ENCODE measurements at regions not wholly inside any gene's neighbourhood (a gene's known extent, or its start where the extent isn't known, plus 50 kb on each side); places are given as distances from the start of the nearest gene placed in this dataset.

GRCh38 chr6:128666405-128666804, 146.0 kb upstream of the PTPRK start:
- DNase-seq, result no peak

GRCh38 chr6:128663238-128663637, 142.8 kb upstream of the PTPRK start:
- no peak for DNase-seq

DNA sequence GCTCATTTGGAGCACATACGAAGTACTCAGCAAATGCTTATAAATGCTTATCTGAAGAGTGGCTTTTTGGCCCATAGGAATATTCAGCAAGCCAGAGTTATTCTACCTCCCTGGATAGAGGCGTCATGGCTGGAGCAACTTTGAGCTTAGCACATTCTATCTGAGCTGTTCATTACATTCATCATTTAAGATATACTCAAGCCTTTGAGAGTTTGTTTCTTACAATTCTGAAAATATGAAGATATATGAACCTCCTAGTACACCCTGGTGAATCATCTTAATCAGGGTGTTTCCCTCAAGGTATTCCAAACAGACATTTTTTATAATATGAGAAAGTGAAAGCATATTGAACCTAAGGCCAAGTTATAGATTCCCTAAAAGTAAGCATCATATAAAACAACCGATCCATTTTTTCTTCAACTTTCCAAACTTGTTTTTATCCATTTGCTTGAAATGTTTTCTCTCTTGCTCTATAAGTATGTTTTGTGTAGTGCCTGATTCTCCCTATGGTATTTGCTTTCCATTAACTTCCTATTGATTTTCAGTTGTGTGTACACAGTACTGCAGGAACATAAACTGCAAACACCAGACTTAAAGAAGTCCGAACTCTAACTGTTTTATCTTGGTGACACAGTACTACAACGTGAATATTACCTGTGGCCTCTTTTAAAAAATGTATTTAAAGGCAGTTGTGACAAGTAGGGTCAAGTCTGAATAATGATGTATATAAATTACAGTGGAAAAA, 139.7 kb upstream of the PTPRK start:
- DNase-seq, result no peak

- DNase-seq, result no peak
These were observed 138.9 kb upstream of the PTPRK start for GRCh38 chr6:128659276-128659675.

- no peak for DNase-seq
These were observed 136.8 kb upstream of the PTPRK start for GRCh38 chr6:128657181-128657580.

GRCh38 chr6:128655978-128656498, 135.6 kb upstream of the PTPRK start:
- DNase-seq, result no peak

- DNase-seq, result no peak
These were observed 127.7 kb upstream of the PTPRK start for GRCh38 chr6:128648022-128648598.

DNA sequence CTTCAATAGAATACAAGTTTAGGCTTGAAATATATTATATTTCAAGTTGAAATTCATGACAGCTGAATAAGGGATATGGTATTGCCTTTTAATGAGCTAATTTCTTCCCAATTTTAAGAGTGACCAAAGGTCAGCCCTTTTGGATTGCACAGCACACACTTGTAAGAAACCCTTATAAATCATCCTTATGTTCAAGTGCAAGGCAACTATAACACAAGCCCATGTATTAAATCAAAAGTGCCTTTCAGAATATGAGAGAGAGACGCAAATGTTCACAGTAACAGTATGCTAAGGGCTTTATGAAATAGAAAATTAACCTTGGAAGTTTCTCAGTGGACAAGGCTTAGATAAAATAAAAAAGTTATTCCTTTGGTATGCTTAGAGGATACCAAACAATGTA, 121.7 kb upstream of the PTPRK start:
- DNase-seq, result no peak

DNA sequence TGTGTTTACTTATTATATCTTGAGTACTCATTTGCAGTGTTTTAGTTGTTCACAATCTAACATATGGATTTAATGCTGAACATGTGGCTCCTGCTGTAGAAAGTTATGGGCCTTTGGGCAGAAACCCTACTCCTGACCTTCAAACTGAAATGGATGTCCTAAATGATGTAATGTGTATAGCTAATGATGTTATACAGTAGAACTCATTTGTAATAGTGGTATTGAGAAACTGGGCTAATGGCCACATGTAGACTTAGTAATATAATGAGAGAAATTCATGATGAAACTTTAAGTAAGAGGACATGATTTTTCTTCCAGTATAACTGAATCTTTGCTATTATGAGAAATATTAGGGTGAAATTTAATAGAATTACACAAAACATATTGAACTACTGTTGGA, 121.3 kb upstream of the PTPRK start:
- no peak for DNase-seq

DNA sequence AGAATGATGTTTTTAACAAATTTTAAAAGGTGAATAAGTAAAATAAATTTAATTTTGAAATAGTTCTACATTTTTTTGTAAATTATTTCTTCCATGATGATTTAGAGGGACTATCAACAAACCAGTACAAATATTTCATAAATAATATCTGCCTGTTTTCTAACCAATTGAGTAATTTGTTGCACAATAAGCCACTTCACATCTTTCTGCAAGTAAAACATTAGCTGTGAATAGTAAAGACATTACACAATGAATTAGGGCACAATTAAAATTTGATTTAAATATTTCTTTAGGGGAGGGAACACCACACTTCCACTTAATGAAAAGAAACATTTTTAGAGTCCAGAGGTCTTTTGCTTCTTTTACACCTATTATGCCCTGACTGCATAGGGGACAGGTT, 118.4 kb upstream of the PTPRK start:
- no peak for DNase-seq

DNA sequence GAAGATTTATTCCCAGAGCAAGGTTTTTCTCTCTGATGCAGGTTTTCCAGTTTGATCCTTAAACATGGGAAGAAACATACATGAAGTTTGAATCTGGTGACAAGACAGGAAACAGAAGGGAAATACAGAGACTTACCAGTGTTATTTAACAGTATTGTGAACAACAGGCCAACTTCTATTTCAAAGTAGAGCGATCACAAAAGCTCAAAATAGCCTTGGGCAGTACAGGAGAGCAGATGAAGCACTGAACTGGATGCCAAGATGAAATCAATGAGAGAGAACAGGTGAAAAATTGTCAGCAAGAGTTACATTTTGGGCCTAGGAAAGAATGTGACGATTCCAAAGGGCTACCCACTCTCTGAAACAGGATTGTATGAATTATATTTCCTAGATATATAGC, 114.8 kb upstream of the PTPRK start:
- no peak for DNase-seq

GRCh38 chr6:128632131-128632530, 111.7 kb upstream of the PTPRK start:
- no peak for DNase-seq

- no peak for DNase-seq
These were observed 110.6 kb upstream of the PTPRK start for GRCh38 chr6:128631031-128631430.

- no peak for DNase-seq
These were observed 109.8 kb upstream of the PTPRK start for GRCh38 chr6:128630213-128630612.

DNA sequence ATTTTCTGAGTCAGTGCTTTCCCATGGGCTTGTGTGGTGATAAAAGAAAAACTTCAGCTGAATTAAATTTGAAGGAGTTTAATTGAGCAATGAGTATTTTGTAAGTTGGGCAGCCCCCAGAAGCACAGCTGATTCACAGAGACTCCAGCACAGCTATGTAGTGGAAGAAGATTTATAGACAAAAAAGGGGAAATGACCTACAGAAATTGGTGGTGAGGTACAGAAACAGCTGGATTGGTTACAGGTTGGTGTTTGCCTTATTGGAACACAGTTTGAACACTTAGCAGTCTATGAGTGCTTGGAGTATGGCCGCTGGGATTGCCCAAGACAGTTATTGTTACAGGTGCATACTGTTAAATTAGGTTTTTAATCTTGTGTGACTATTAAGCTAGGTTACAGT, 96.9 kb upstream of the PTPRK start:
- no peak for DNase-seq

- DNase-seq, result no peak
These were observed 95.9 kb upstream of the PTPRK start for GRCh38 chr6:128616342-128616741.

GRCh38 chr6:128606611-128607010, 86.2 kb upstream of the PTPRK start:
- no peak for DNase-seq

DNA sequence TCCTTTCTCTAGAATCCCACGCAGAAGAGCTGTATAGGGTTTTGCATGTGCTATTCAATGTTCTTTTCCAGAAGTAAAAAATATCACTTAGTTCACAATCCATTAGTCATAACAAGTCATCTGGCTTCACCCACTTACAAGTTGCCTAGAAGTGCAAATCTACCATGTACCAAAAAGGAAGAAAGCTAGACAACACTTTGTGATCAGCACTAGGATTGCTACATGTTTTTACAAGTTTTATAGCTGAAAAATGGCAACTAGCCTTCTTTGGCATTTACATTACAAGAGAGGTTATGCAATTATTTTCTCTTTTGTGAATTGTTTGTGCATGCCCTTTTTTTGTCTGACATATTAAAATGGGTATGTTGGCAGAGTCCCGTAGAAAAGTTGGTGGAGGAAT, 85.6 kb upstream of the PTPRK start:
- no peak for DNase-seq

DNA sequence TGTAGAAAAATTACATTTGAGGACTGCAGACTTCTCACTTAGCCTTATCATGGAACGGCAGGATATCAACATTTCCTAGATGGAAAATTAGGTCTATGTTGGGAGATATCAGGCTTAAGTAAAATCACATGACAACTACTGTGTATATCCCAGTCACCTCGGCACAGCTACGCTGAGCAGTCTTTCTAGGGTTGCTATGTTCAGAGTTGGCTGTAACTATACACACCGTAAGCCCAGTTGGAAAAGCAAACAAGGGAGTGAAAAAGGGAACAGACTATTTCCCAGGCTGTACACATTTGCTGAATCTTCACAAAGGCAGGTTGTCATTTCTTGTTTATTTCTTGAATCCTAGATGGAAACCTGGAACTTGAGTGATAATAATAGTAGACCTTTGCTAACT, 80.7 kb upstream of the PTPRK start:
- no peak for DNase-seq

DNA sequence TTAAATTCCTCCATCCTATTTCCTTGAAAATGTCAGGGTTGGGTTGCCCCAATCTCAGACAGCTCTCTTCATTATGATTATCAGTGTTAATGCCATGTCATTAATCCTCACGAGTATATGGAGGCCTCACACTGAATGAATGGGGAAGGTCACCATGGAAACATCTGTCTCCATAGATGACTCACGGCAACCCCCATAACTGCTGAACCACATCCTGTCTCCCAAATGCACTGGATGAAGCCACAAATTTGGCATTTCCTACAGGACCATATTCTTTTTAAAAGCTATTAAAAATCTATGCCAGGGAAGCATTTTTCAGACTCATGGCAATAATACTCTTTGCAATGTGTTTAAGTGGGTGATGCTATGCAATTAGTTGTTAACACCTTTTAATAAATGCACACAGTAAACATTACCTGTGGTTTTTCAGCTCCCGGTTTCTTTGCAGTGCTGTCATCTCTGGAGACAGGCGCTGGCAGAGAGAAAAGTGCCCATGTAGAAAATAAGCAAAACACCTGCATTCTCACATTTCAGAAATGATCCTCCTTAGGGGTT, 80.1 kb upstream of the PTPRK start:
- no peak for DNase-seq

- DNase-seq, result no peak
These were observed 78.6 kb upstream of the PTPRK start for GRCh38 chr6:128599036-128599435.

- no peak for DNase-seq
These were observed 78.2 kb upstream of the PTPRK start for GRCh38 chr6:128598571-128598970.

GRCh38 chr6:128597956-128598355, 77.6 kb upstream of the PTPRK start:
- DNase-seq, result no peak

DNA sequence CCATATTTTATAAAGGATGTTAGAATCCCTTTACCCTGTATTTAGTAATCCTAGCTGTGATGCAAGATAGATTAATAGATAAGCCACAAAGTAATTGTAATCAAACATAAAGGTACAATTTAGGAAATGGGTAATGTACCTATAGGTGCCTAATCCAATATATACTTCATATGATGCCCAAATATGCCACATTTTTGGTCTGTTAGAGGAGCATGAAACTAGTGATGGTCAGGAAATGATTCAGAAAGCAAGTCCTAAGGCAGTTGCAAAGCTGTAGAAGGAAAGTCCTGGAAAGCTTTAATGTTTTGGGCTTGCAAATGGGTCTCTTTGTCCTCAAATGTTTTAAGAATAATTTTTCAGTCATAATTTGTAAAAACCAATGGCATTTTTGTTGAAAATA, 76.6 kb upstream of the PTPRK start:
- no peak for DNase-seq
